Heart left ventricle (tissue), 13 donors: ENCODE measurements at regions not wholly inside any gene's neighbourhood (a gene's known extent, or its start where the extent isn't known, plus 50 kb on each side); places are given as distances from the start of the nearest gene placed in this dataset.

ENCODE experiments used
- CTCF ChIP-seq, 12 donors: fragments of 200-600 bp; sonication (generic) in 4 of 12; IDR thresholded peaks; one replicate each; pipeline versions ENCODE4 v1.5.0 to v1.8.0; 2018 to 2022; ENCODE audit warnings: antibody characterized with exemption in 12 of 12, mild to moderate bottlenecking in 5 of 12
- POLR2A ChIP-seq, 2 donors: fragments of 450-650 bp; IDR thresholded peaks; one replicate each; pipeline ENCODE4 v1.6.1; 2017; ENCODE audit warnings: antibody characterized with exemption in 2 of 2, mild to moderate bottlenecking in 2 of 2, moderate library complexity in 2 of 2
- donor health status: ischemic (EF 13 %, LVEDD 7.1; RV severe dilation, severe dysfunction).
- donor health status: DM: no; HTN: yes; CAD: no.
- donor health status: DM: no; HTN: no; CAD: no.
- donor health status: ischemic (EF 25% LVEDD 6.9; RV normal size, moderate dysfunction).
- donor health status: ischemic (EF 25% LVEDD 5.7; RV mildly dilated, moderate dysfunction).
- donor health status: ischemic (EF 35%, LVEDD 5.7; RV mildly dilated, moderate dysfunction).
- donor health status: nonischemic (EF 11% LVEDD 7.7; RV severe dilation, severe dysfunction).
- donor health status: DM: yes; HTN: yes; CAD: no.
- donor health status: PGD.
- donor health status: ischemic (EF 29% LVEDD 5.4; RV normal size, mild dysfunction).
- donor health status: nonischemic (EF 23%, LVEDD 6.1; RV moderate dilation, normal function).

GRCh38 chr14:97117693-97118092, 320.5 kb downstream of the VRK1 start:
- no peak for TF ChIP-seq CTCF (IDR thresholded peaks at IDR 0.05)
- no peak for TF ChIP-seq POLR2A (IDR thresholded peaks at IDR 0.05)
